Heart right ventricle (tissue), 16 donors: ENCODE measurements at regions not wholly inside any gene's neighbourhood (a gene's known extent, or its start where the extent isn't known, plus 50 kb on each side); places are given as distances from the start of the nearest gene placed in this dataset.
"Not testable (repeated sequence)": the region's sequence is repeated elsewhere in the genome, so short reads cannot be mapped to it uniquely, and the experiment has no call there.

ENCODE experiments used
- ATAC-seq, 8 donors: fragments of 200-7000 bp; cut with Tn5 transposase; one replicate each; pipeline ENCODE4 v1.9.1; 2020; ENCODE audit warnings: mild to moderate bottlenecking in 8 of 8, moderate library complexity in 8 of 8, moderate number of reproducible peaks in 1 of 8
- DNase-seq, 2 donors: peaks; one replicate each; pipeline ENCODE4 v3.0.0-alpha.2; 2020
- H3K27ac ChIP-seq, 10 donors: fragments of 200-600 bp; sonication (generic) in 2 of 10; one replicate each; pipeline versions ENCODE4 v1.5.0 to v1.8.0; 2020 to 2022; ENCODE audit warnings: mild to moderate bottlenecking in 3 of 10
- H3K27me3 ChIP-seq, 7 donors: fragments of 200-600 bp; one replicate each; pipeline ENCODE4 v1.8.0; 2021 to 2022; ENCODE audit warnings: mild to moderate bottlenecking in 2 of 7
- H3K36me3 ChIP-seq, 9 donors: fragments of 200-600 bp; sonication (generic) in 1 of 9; one replicate each; pipeline versions ENCODE4 v1.5.0 to v1.8.0; 2020 to 2022; ENCODE audit warnings: mild to moderate bottlenecking in 2 of 9
- H3K4me1 ChIP-seq, 9 donors: fragments of 200-600 bp; sonication (generic) in 1 of 9; one replicate each; pipeline versions ENCODE4 v1.5.0 to v1.8.0; 2020 to 2022; ENCODE audit warnings: mild to moderate bottlenecking in 4 of 9
- H3K4me3 ChIP-seq, 10 donors: fragments of 200-600 bp; sonication (generic) in 2 of 10; one replicate each; pipeline versions ENCODE4 v1.5.0 to v1.8.0; 2020 to 2022; ENCODE audit warnings: mild to moderate bottlenecking in 7 of 10, moderate library complexity in 2 of 10
- H3K9me3 ChIP-seq, 11 donors: fragments of 200-600 bp in 10 of 11; sonication (generic) in 2 of 11; one replicate each; pipeline versions ENCODE4 v1.5.0 to v1.8.0; 2013 to 2022; ENCODE audit warnings: mild to moderate bottlenecking in 2 of 11, control low read depth in 1 of 11, moderate library complexity in 1 of 11
- CTCF ChIP-seq, 9 donors: fragments of 200-600 bp; sonication (generic) in 2 of 9; IDR thresholded peaks; one replicate each; pipeline versions ENCODE4 v1.5.0 to v1.8.0; 2021 to 2022; ENCODE audit warnings: antibody characterized with exemption in 9 of 9, mild to moderate bottlenecking in 5 of 9, moderate library complexity in 1 of 9
- WGBS, 2 donors: extraction: QIAGEN DNeasy Blood & Tissue Kit; methylation state at CpG; one replicate each; pipeline ENCODE4 v1.1.7; 2013; ENCODE audit warnings: inconsistent platforms in 1 of 2; 5-methylcytosine and 5-hydroxymethylcytosine counted together
- intact Hi-C, 10 donors: fragments of 100-400 bp; cut with DNase I; formaldehyde crosslinking; loops; one replicate each; pipeline versions ENCODE4 v1.11.1 to v1.14.2; 2022
- donor health status: Arrhythmogenic right ventricular cardiomyopathy.
- donor health status: ischemic (EF 13 %, LVEDD 7.1; RV severe dilation, severe dysfunction).
- donor health status: healthy with polysubstance abuse.
- donor health status: DM: no; HTN: yes; CAD: no.
- donor health status: DM: no; HTN: no; CAD: no.
- donor health status: ischemic (EF 25% LVEDD 6.9; RV normal size, moderate dysfunction).
- donor health status: ischemic (EF 25% LVEDD 5.7; RV mildly dilated, moderate dysfunction).
- donor health status: healthy.
- donor health status: DM: yes; HTN: yes; CAD: no.
- donor health status: Ischemic cardiomyopathy.
- donor health status: ischemic (EF 35%, LVEDD 5.7; RV mildly dilated, moderate dysfunction).
- donor health status: nonischemic (EF 11% LVEDD 7.7; RV severe dilation, severe dysfunction).
- donor health status: DM: yes; HTN: yes; CAD: no.
- donor health status: PGD.
- donor health status: ischemic (EF 29% LVEDD 5.4; RV normal size, mild dysfunction).
- donor health status: nonischemic (EF 23%, LVEDD 6.1; RV moderate dilation, normal function).

DNA sequence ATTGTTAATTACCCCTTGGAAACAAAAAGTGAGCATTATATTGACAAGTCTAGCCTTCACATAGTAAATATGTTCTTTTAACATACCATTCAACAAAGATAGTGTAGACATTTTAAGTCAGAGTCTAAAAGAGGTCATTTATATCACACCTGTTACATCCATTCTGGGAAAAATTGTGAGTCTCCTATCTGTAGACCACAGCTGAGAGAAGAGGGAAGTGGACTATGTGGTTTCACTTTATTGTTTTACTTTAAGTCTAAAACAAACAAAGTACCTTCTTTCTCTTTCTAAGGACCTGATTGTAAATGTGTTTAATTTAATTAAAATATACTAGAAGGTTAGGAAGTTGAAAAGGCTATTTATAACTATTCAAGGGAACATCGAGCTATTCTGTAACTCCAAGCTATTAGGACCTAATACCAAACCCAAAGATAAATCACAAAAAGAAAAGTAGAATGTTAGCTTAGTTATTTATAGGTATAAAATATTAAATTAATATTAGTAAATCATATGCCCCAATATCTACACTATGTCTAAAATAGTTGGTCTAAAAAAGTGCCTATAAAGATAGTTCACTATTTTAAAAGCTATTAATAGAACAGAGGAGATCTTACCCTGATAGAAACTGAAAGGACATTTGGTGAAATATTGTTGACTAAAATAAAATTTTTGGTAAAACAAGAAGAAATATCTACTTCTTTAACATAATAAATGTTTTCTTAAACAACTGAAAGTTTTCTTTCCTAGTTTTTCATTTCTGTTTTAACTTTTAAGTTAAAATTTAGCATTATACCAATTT, 134.9 kb downstream of the TMEM167A start:
- WGBS, 2 donors: 53 to 59% methylated on average over 1 of the region's 1 CpG
- TF ChIP-seq CTCF (IDR thresholded peaks at IDR 0.05): no peak
- H3K4me3 ChIP-seq: no peak overlapping the region
- DNase-seq: no peak
- H3K27me3 ChIP-seq: peaks cover 0 to 3% (median 0%) of the 10 kb centered on the region in 7 donors
- ATAC-seq: no peak
- intact Hi-C loops: no loop called here
- H3K9me3 ChIP-seq: peaks cover 0 to 19% (median 0%) of the 10 kb centered on the region in 11 donors
- H3K36me3 ChIP-seq: no peaks in the 10 kb centered on the region
- peaks cover 0 to 4% (median 0%) of the 10 kb centered on the region in 9 donors for H3K4me1 ChIP-seq
- no peak overlapping the region for H3K27ac ChIP-seq

GRCh38 chr5:82938901-82939725, 138.1 kb downstream of the TMEM167A start:
- DNase-seq (no peak), ATAC-seq (no peak)
- intact Hi-C loops: no loop called here
- Histone ChIP-seq H3K4me3 (no peak overlapping the region), H3K4me1 (peaks cover 0 to 4% (median 0%) of the 10 kb centered on the region in 9 donors), H3K27me3 (peaks cover 0 to 3% (median 0%) of the 10 kb centered on the region in 7 donors), H3K9me3 (peaks cover 0 to 2% (median 0%) of the 10 kb centered on the region in 11 donors), H3K36me3 (no peaks in the 10 kb centered on the region), H3K27ac (no peak overlapping the region)
- TF ChIP-seq CTCF (IDR thresholded peaks at IDR 0.05): no peak
- 80 to 82% methylated on average over 4 of the region's 4 CpGs for WGBS, 2 donors

DNA sequence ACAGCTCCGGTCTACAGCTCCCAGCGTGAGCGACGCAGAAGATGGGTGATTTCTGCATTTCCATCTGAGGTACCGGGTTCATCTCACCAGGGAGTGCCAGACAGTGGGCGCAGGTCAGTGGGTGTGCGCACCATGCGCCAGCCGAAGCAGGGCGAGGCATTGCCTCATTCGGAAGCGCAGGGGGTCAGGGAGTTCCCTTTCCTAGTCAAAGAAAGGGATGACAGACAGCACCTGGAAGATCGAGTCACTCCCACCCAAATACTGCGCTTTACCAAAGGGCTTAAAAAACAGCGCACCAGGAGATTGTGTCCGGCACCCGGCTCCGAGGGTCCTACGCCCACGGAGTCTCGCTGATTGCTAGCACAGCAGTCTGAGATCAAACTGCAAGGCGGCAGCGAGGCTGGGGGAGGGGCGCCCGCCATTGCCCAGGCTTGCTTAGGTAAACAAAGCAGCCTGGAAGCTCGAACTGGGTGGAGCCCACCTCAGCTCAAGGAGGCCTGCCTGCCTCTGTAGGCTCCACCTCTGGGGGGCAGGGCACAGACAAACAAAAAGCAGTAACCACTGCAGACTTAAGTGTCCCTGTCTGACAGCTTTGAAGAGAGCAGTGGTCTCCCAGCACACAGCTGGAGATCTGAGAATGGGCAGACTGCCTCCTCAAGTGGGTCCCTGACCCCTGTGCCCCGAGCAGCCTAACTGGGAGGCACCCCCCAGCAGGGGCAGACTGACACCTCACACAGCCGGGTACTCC, 144.5 kb downstream of the TMEM167A start:
- ATAC-seq, DNase-seq, H3K27ac ChIP-seq, H3K4me3 ChIP-seq, H3K9me3 ChIP-seq, H3K4me1 ChIP-seq, H3K36me3 ChIP-seq, intact Hi-C loops, H3K27me3 ChIP-seq: not testable (repeated sequence)
- 80 to 82% methylated on average over 22 to 27 of the region's 28 CpGs for WGBS, 2 donors

DNA sequence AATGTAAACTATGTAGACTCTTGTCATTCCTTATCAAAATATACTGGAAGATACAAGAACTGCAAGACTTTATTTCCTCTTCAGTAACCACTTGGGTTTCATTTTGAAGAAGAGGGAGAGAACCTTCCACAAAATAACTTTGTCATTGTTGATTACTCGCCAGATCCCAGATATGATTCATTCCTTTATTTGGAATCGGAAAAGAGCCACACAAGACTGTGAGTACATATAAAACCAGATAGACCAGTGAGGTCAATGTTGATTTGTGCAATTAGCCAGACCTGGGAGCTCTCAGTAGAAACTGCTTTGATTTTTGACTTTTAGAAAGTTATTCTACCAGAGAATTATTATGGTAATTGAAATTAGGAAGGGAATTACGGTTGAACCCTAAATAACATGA, 146.1 kb downstream of the TMEM167A start:
- H3K4me1 ChIP-seq: peaks cover 0 to 6% (median 0%) of the 10 kb centered on the region in 9 donors
- no peak overlapping the region for H3K4me3 ChIP-seq
- intact Hi-C loops: no loop called here
- peak in 2 of 8 donors; percentile 22 to 55 for ATAC-seq
- H3K27ac ChIP-seq: peak overlapping the region in 1 of 10 donors; percentile 46
- TF ChIP-seq CTCF (IDR thresholded peaks at IDR 0.05): no peak
- no peak for DNase-seq
- 61 to 76% methylated on average over 3 of the region's 3 CpGs for WGBS, 2 donors
- H3K27me3 ChIP-seq: no peaks in the 10 kb centered on the region
- no peaks in the 10 kb centered on the region for H3K9me3 ChIP-seq
- no peaks in the 10 kb centered on the region for H3K36me3 ChIP-seq
